ENCODE measurements at regions not wholly inside any gene's neighbourhood (a gene's known extent, or its start where the extent isn't known, plus 50 kb on each side); places are given as distances from the start of the nearest gene placed in this dataset.

DNA sequence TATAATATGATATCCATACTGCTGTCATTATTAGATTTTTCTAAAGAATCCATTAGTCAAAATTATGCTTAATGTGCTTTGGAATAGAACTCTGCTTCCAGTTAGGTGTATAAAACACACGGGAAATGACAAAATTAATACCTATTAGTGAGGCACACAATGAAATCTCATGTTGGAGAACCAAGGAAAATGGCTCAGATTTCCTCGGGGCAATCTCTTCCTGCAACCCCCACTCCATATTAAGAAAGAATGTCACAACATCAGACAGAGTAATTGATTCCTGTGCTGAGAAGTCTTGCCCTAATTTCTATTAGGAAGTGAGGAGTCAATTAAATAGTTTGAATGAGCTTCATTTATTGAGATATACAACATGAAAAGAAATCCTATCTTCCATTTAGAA lies 299.8 kb upstream of the KITLG start:
- TF ChIP-seq, protein P1, sequence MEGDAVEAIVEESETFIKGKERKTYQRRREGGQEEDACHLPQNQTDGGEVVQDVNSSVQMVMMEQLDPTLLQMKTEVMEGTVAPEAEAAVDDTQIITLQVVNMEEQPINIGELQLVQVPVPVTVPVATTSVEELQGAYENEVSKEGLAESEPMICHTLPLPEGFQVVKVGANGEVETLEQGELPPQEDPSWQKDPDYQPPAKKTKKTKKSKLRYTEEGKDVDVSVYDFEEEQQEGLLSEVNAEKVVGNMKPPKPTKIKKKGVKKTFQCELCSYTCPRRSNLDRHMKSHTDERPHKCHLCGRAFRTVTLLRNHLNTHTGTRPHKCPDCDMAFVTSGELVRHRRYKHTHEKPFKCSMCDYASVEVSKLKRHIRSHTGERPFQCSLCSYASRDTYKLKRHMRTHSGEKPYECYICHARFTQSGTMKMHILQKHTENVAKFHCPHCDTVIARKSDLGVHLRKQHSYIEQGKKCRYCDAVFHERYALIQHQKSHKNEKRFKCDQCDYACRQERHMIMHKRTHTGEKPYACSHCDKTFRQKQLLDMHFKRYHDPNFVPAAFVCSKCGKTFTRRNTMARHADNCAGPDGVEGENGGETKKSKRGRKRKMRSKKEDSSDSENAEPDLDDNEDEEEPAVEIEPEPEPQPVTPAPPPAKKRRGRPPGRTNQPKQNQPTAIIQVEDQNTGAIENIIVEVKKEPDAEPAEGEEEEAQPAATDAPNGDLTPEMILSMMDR (conservative IDR thresholded peaks at IDR 0.05 in 1 of 2, IDR thresholded peaks at IDR 0.05 in 1 of 2; ENCODE audit: extremely low read depth in 1 of 2, insufficient read depth in 1 of 2, low read depth in 1 of 2, low read length in 2 of 2) = no peak
- TF ChIP-seq EZH2 (IDR thresholded peaks at IDR 0.05; ENCODE audit: borderline replicate concordance, low read length) = no peak

Measured in mammary epithelial cell (primary cell).